H9 (cell line): ENCODE measurements at regions not wholly inside any gene's neighbourhood (a gene's known extent, or its start where the extent isn't known, plus 50 kb on each side); places are given as distances from the start of the nearest gene placed in this dataset.

Source experiments
- DNase-seq: peaks from one replicate; pipeline ENCODE4 v3.0.0-alpha.2; 2017
- H2AFZ ChIP-seq: one replicate; pipeline ENCODE4 v1.6.1; 2013; ENCODE audit warnings: mild to moderate bottlenecking, low read length, control low read depth, moderate library complexity
- H2AK5ac ChIP-seq: 2 replicates; pipeline ENCODE4 v1.6.1; 2013; ENCODE audit warnings: low read length, control low read depth, mixed read lengths; ENCODE audit not compliant: insufficient read length
- H2BK120ac ChIP-seq: one replicate; pipeline ENCODE4 v1.6.1; 2013; ENCODE audit warnings: low read depth, mild to moderate bottlenecking, low read length, control low read depth, inconsistent platforms; ENCODE audit not compliant: poor library complexity, severe bottlenecking
- H2BK12ac ChIP-seq: 2 replicates; pipeline ENCODE4 v1.6.1; 2013; ENCODE audit warnings: low read length, control low read depth, mixed read lengths, low read depth; ENCODE audit not compliant: insufficient read length
- H2BK15ac ChIP-seq: 2 replicates; pipeline ENCODE4 v1.6.1; 2013; ENCODE audit warnings: low read depth, low read length, control low read depth
- H2BK20ac ChIP-seq: one replicate; pipeline ENCODE4 v1.6.1; 2013; ENCODE audit warnings: low read depth, mild to moderate bottlenecking, low read length, control low read depth, inconsistent platforms; ENCODE audit not compliant: poor library complexity, severe bottlenecking
- H2BK5ac ChIP-seq: 2 replicates; pipeline ENCODE4 v1.6.1; 2013; ENCODE audit warnings: low read length, control low read depth, mixed read lengths; ENCODE audit not compliant: insufficient read length
- H3K14ac ChIP-seq: 2 replicates; pipeline ENCODE4 v1.6.1; 2013; ENCODE audit warnings: low read length, control low read depth; ENCODE audit not compliant: insufficient read depth
- H3K18ac ChIP-seq: 2 replicates; pipeline ENCODE4 v1.6.1; 2013; ENCODE audit warnings: low read depth, mild to moderate bottlenecking, mixed read lengths, low read length, control low read depth; ENCODE audit not compliant: insufficient read length
- H3K23ac ChIP-seq: 2 replicates; pipeline ENCODE4 v1.6.1; 2013; ENCODE audit warnings: low read length, control low read depth, mixed read lengths, low read depth; ENCODE audit not compliant: insufficient read length
- H3K23me2 ChIP-seq: 2 replicates; pipeline ENCODE4 v1.6.1; 2013; ENCODE audit warnings: low read depth, mild to moderate bottlenecking, mixed read lengths, low read length, control low read depth; ENCODE audit not compliant: insufficient read length, poor library complexity, severe bottlenecking
- H3K27ac ChIP-seq: 2 replicates; pipeline ENCODE4 v1.5.1; 2013; ENCODE audit warnings: low read length, control low read depth, mixed read lengths, low read depth; ENCODE audit not compliant: insufficient read length
- H3K27me3 ChIP-seq: 2 replicates; pipeline ENCODE4 v1.6.1; 2013; ENCODE audit warnings: low read length, control low read depth, inconsistent platforms; ENCODE audit not compliant: insufficient read depth
- H3K4ac ChIP-seq: 2 replicates; pipeline ENCODE4 v1.6.1; 2013; ENCODE audit warnings: low read depth, mild to moderate bottlenecking, control low read depth, inconsistent platforms, low read length, moderate library complexity
- H3K4me1 ChIP-seq: 2 replicates; pipeline ENCODE4 v1.6.1; 2013; ENCODE audit warnings: low read length, control low read depth, inconsistent platforms; ENCODE audit not compliant: insufficient read depth
- H3K4me2 ChIP-seq: 2 replicates; pipeline ENCODE4 v1.6.1; 2013; ENCODE audit warnings: low read length, control low read depth, mixed read lengths; ENCODE audit not compliant: insufficient read length, insufficient read depth
- H3K56ac ChIP-seq: 2 replicates; pipeline ENCODE4 v1.6.1; 2013; ENCODE audit warnings: low read depth, mild to moderate bottlenecking, mixed read lengths, low read length, control low read depth; ENCODE audit not compliant: insufficient read length
- H3K79me1 ChIP-seq: 2 replicates; pipeline ENCODE4 v1.6.1; 2013; ENCODE audit warnings: low read depth, mild to moderate bottlenecking, moderate library complexity, low read length, control low read depth, inconsistent platforms; ENCODE audit not compliant: insufficient read depth, poor library complexity, severe bottlenecking
- H3K79me2 ChIP-seq: 2 replicates; pipeline ENCODE4 v1.6.1; 2013; ENCODE audit warnings: low read length, control low read depth, inconsistent platforms; ENCODE audit not compliant: insufficient read depth
- H3K9ac ChIP-seq: 2 replicates; pipeline ENCODE4 v1.6.1; 2013; ENCODE audit warnings: low read length, control low read depth, mixed read lengths; ENCODE audit not compliant: insufficient read length; ENCODE audit errors: extremely low read depth
- H3K9me3 ChIP-seq: one replicate; pipeline ENCODE4 v1.6.1; 2013; ENCODE audit warnings: low read depth, low read length, inconsistent platforms; ENCODE audit not compliant: control insufficient read depth
- H3T11ph ChIP-seq: one replicate; pipeline ENCODE4 v1.6.1; 2013; ENCODE audit warnings: mild to moderate bottlenecking, low read length, control low read depth, inconsistent platforms
- H4K20me1 ChIP-seq: one replicate; pipeline ENCODE4 v1.6.1; 2013; ENCODE audit not compliant: control insufficient read depth, insufficient read length, insufficient read depth
- H4K5ac ChIP-seq: 2 replicates; pipeline ENCODE4 v1.6.1; 2013; ENCODE audit warnings: low read depth, mild to moderate bottlenecking, mixed read lengths, low read length, control low read depth; ENCODE audit not compliant: insufficient read length
- H4K8ac ChIP-seq: replicated peaks from 2 replicates; pipeline ENCODE4 v1.6.1; 2013; ENCODE audit warnings: low read length, control low read depth, mixed read lengths, low read depth; ENCODE audit not compliant: insufficient read length
- H4K91ac ChIP-seq: 2 replicates; pipeline ENCODE4 v1.6.1; 2013; ENCODE audit warnings: low read depth, mild to moderate bottlenecking, moderate library complexity, mixed read lengths, low read length, control low read depth; ENCODE audit not compliant: insufficient read length
- H3K27ac Mint-ChIP-seq, 3 experiments: 2 replicates in 2 of 3; 3 replicates in 1 of 3; pipeline ENCODE4 v1.8.0; 2020 to 2021; ENCODE audit warnings: mixed read lengths in 3 of 3, mild to moderate bottlenecking in 1 of 3, moderate library complexity in 1 of 3
- H3K27me3 Mint-ChIP-seq: 2 replicates; pipeline ENCODE4 v1.8.0; 2021; ENCODE audit warnings: low read depth, mild to moderate bottlenecking, moderate library complexity, mixed read lengths
- H3K36me3 Mint-ChIP-seq, 3 experiments: 2 replicates in 2 of 3; 3 replicates in 1 of 3; pipeline ENCODE4 v1.8.0; 2020 to 2021; ENCODE audit warnings: low read depth in 3 of 3, mixed read lengths in 3 of 3; ENCODE audit not compliant: insufficient read depth in 1 of 3
- H3K4me1 Mint-ChIP-seq, 2 experiments: 2 replicates each; pipeline ENCODE4 v1.8.0; 2020; ENCODE audit warnings: mixed read lengths in 2 of 2
- H3K4me3 Mint-ChIP-seq, 2 experiments: 2 replicates in 1 of 2; 3 replicates in 1 of 2; pipeline ENCODE4 v1.8.0; 2020 to 2021; ENCODE audit warnings: mild to moderate bottlenecking in 2 of 2, mixed read lengths in 2 of 2, moderate library complexity in 1 of 2
- H3K9me3 Mint-ChIP-seq, 2 experiments: 2 replicates in 1 of 2; 3 replicates in 1 of 2; pipeline ENCODE4 v1.8.0; 2020; ENCODE audit warnings: mild to moderate bottlenecking in 2 of 2, mixed read lengths in 2 of 2, moderate library complexity in 1 of 2
- CTCF ChIP-seq: fragments of 200-600 bp; sonication (generic); conservative IDR thresholded peaks from 3 replicates; pipeline ENCODE4 v1.8.0; 2021; ENCODE audit warnings: antibody characterized with exemption, mild to moderate bottlenecking
- WGBS: extraction: QIAGEN DNeasy Blood & Tissue Kit; methylation state at CpG from one replicate; pipeline ENCODE4 v1.1.7; 2013; ENCODE audit warnings: missing lambda C conversion rate, low lambda C conversion rate, mixed read lengths; ENCODE audit not compliant: insufficient read length; ENCODE audit errors: extremely low coverage; 5-methylcytosine and 5-hydroxymethylcytosine counted together

DNA sequence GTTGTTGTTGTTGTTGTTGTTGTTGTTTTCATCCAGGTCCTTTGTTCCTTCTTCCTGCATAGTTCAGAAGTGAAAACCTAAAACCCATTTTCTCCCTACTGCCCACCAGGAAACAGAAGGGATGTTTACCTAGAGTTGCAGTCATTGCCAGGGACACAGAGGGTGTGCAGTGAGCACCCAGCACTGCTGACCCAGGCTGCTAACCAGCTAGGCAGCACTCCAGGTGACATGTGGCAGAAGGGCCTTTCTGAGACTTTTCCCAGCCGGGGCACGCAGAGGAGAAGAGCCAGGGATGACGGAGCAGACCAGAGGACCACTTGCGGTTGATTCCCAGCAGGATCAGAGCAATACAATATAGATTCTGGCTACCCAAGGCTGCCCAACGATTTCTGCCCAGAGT is 286.3 kb downstream of the BCL11A start:
- no peak overlapping the region for H3T11ph ChIP-seq
- no peak overlapping the region for H3K4me2 ChIP-seq
- Mint-ChIP-seq H3K4me1 (peaks cover 9 to 13% of the 10 kb centered on the region in 2 experiments; a peak in 2 of 4 replicates), H3K36me3 (no peaks in the 10 kb centered on the region), H3K27ac (no peak overlapping the region), H3K9me3 (peaks cover 0 to 2% of the 10 kb centered on the region in 2 experiments; a peak in 3 of 5 replicates), H3K27me3 (peaks cover 16% of the 10 kb centered on the region), H3K4me3 (no peak overlapping the region)
- DNase-seq, result no peak
- no peak overlapping the region for H4K91ac ChIP-seq
- H3K23ac ChIP-seq, result no peak overlapping the region
- H2BK15ac ChIP-seq, result no peak overlapping the region
- H3K4me1 ChIP-seq, result no peaks in the 10 kb centered on the region
- no peaks in the 10 kb centered on the region for H4K20me1 ChIP-seq
- no CpG with 5 or more reads among the region's 5 CpGs for WGBS
- H2BK120ac ChIP-seq, result no peak overlapping the region
- TF ChIP-seq CTCF, result no peak
- H2BK20ac ChIP-seq, result no peak overlapping the region
- H3K18ac ChIP-seq, result no peak overlapping the region
- no peak overlapping the region for H3K27ac ChIP-seq
- H3K9ac ChIP-seq, result no peak overlapping the region
- H2BK5ac ChIP-seq, result no peak overlapping the region
- H3K23me2 ChIP-seq, result no peaks in the 10 kb centered on the region
- no peaks in the 10 kb centered on the region for H3K27me3 ChIP-seq
- no peaks in the 10 kb centered on the region for H3K79me2 ChIP-seq
- no peak overlapping the region for H4K5ac ChIP-seq
- no peak overlapping the region for H3K4ac ChIP-seq
- no peak overlapping the region for H2AK5ac ChIP-seq
- no peaks in the 10 kb centered on the region for H3K79me1 ChIP-seq
- H3K14ac ChIP-seq, result no peak overlapping the region
- H4K8ac ChIP-seq, result no peak overlapping the region
- H2AFZ ChIP-seq, result no peak overlapping the region
- H2BK12ac ChIP-seq, result no peak overlapping the region
- H3K9me3 ChIP-seq, result no peaks in the 10 kb centered on the region
- no peak overlapping the region for H3K56ac ChIP-seq
